Occipital lobe (tissue), 1 donor: ENCODE measurements at regions not wholly inside any gene's neighbourhood (a gene's known extent, or its start where the extent isn't known, plus 50 kb on each side); places are given as distances from the start of the nearest gene placed in this dataset.
"Not testable (repeated sequence)": the region's sequence is repeated elsewhere in the genome, so short reads cannot be mapped to it uniquely, and the experiment has no call there.

Experiments used
- DNase-seq: peaks from one replicate; lab custom pipeline; 2025; lab: John Stamatoyannopoulos, UW

DNA sequence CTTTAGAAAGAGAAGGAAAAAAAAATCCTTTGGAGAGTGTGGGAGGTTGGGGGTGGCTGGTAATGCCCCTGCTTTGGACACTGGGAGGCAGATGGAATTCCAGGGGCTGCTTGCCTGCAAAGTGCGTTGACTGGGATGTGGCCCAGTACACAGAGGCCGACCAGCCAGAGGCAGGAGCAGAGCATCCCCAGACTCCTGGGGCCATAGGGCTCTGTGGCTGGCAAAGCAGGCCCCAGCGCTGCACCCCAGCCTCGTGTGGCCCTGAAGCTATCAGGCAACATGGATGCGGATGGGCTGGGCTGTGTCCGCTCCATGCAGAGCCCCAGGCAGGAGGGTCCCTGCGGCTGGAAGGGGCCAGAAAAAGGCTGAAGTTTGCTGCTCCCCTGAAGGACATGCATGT, 361.6 kb upstream of the FZD8 start:
- no peak for DNase-seq

DNA sequence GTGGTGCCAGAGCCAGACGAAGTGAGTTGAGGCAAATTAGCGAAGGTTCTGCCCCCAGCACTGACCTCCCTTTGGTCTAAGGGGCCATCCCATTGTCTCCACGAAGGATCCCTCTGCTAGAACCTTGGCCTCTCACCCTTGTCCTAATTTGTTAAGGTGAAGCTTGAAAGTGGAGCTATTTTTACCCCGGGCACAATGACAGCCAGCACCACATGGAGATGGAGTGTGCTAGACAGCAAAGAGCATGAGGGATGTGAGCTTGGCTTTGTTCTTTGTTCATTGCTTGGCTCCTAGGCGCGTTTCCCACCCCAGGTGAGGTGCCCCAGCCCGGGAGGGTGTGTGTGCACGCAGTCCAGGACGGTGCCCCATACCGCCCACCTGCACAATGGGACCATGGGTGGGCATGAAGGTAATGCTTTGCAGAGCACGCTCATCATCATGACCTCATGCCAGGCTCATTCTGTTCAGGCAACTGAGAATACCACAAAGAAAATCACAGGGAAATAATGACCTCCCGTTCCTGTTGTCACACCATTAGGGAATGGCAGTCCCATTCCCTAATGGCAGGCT, 361.0 kb upstream of the FZD8 start:
- DNase-seq: no peak

DNA sequence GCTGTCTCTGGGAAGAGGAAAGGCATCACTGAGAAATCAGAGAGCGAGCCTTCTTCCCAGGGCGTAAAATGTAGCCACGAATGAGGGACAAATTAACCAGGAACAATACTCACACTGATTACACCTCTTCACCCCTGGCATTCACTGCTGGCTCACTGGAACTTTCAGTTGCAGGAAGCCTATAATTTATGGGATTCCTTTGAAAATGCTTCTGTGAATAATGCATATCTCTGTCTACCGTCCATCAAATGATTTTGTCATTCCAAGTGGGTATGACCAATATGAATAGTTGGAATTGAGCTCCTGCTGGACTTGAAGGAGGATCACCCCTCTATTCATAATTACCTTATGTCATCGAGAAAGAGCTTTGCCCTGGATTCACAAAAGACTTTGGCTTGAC, 360.3 kb upstream of the FZD8 start:
- DNase-seq: no peak

DNA sequence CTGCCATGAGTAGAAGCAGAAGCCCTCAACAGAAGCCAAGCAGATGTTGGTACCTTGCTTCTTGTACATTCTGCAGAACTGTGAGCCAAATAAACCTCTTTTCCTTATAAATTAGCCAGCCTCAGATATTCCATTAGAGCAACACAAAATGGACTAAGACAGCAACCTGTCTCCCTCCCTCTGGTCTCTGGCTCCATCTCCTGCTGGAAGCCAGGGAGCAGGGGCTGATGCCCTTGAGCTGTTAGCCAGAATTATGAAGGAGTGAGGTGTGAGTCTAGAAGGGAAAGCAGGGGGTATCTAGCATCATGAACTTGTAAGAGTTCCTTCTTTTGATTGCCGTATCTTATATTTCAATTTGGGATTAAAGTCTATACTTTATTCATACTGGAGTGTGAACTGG, 358.7 kb upstream of the FZD8 start:
- DNase-seq: not testable (repeated sequence)

DNA sequence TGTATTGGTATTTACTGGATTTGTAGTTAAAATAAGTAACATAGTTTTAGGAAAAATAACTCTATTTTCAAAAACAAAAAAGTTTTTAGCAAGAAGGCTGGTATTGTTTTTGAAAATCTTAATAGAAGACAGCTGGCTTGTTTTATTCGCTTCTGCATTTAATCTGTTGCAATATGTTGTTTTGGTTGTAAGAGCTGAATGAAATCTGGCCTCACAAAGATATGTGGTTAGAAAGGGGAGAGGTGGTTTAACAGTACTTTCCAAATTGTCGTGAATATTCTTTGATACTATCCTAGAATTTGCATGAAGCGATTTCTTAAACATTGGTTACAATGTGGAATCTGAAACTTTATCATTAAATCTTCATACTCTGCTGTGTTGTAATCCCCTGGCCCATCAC, 355.9 kb upstream of the FZD8 start:
- no peak for DNase-seq

DNA sequence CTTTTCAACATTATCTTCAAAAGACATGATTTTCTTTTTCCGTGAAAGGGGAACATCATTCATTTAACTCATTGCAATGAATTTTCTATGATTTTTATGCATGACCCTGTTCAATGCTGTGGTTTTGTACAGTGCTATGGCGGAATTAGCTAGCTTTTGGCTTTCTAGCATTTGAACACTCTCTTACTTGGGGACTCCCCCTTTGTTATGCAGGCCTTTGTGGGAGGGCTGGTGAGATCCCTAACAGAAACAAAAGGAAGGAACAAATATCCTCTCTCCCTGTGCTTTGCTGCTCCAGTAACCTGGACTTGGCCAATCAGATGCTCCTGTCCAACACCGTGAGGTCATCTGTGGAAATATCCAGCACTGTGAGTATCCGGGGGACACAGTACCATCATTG, 353.4 kb upstream of the FZD8 start:
- no peak for DNase-seq

DNA sequence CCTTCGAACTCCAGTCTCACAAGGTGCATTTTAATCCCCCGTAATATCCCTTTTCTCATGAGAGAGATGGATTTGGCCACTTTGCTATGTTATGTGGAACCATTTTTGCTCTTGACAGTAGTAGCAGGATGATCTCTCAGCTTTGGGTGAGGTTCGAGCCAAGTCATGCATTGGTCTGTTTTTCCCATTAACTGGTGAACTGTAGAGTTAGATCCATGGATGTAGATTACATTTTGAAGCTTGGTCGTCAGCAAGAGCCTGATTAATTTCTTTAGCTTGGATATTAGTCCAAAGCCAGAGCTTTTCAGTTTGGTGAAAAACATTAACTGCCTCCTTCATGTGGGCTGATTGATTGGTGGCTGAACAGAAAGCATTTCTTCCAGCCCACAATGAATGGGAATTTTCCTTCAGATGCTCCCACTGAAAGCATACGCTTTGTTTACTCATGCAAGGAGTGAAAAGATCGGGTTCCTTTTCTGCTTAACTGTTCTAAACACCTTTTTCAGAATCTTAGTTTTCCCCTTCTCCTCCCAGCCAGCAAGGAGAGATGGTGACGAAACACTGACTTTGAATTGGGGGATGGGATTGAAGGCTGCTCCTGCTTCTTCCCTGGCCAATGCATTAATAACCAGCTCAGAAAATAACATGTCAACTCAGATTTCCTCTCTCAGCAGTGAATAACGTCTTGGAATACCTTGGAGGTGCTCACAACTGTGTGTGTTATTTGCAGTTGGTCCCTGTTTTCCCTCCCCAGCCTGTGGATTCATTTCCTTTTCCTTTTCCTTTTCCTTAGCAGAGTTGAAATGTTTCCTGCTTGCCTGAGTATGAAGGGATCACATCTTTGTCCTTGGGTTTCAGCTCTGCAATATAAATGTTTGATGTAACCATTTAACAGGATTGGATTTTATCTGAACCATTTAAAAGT, 351.8 kb upstream of the FZD8 start:
- no peak for DNase-seq

DNA sequence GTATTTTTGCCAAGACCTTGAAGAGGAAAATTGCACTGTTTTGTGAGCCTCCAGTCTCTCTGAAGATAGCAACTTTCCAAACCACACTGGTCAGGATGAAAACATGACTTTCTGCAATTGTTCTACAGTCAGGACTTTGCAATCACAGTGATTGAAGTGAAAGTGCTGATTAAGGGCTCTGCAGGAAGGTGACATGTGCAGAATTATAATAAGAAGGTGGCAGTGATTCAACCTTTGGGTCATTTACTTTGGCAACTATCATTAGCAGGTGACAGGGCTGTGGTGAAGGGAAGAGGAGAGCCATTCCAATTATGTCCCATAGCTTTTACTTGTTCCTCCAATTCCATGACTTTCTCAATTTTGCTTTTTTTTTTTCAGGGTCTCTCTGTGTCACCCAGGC, 350.0 kb upstream of the FZD8 start:
- no peak for DNase-seq

DNA sequence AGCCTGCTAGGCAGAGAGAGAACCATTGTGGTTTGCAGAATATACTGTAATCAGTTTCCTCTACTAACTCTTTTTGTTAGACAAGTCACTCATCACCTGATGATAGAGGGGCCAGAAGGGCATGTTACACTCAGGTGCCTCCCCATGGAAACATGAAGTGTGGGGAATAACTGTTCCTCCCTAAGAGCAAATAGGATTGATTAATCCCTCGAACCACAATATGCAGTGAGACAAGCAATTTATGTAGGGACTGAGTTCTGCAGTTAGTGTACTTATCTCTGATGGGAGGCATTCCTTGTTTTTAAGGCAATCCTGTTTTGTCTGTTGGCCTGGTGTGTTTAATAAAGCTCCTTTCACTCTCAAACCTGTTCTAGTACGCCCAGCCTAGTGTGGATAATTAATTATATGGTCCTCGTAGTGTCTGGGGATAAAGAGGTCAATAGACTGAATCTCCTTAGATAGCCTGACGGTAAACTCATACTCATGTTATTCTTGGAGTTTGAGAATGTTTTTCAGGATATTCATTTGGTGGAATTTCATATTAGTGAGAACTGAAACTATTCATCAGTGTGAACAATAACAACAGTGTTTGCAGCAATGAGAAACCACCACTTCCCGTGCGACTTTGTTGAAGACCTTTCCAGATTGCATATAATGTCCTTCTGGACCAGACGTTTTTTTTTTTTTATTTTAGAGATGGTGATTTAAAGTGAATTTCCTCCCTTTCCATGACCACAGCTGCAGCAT, 344.8 kb upstream of the FZD8 start:
- DNase-seq: no peak

DNA sequence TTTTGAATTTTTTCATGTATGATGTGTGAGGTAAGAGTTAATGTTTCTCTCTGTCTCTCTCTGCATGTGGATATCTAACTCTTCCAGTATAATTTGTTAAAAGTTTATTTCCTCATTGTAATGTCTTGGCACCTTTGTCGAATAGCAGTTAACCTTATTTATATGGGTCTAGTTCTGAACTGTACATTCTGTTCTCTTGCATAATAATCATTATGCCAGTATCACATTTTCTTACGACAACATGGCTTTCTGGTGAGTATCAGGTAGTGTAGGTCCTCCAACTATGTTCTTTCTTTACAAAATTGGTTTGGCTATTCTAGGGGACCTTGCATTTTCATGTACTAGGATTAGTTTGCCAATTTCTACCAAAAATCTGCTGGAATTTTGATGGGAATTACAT, 337.0 kb upstream of the FZD8 start:
- DNase-seq: no peak

DNA sequence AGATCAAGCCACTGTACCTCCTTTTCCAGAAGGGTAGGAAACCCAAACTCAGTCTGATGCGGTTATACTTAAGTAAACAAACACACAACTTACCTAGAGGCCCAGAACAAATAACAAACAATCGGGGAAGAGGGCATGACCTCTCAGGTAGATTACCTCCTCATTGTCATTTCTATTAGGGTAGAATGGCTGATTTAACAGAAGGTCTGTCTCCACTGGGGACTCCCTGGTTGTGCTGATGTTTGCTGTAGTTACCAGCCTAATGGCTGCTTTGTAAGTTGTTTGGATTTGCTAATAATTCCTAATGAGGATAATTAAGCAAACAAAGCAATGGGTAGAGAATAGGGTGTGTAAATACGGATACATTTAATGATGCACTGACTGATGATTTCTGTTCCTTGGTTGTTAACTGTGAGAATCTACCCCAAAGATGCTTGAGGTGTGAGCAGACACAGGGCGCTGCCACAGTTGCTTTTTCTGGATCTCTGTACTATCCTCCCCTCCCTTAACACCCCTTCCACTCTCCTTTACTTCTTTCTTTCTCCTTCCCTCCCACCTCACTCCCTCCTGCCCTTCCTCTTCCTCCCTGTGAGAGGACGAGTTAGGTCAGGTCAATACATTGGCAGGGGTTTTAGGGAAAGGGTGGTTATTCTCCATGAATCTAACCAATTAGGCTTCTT, 332.0 kb upstream of the FZD8 start:
- not testable (repeated sequence) for DNase-seq

DNA sequence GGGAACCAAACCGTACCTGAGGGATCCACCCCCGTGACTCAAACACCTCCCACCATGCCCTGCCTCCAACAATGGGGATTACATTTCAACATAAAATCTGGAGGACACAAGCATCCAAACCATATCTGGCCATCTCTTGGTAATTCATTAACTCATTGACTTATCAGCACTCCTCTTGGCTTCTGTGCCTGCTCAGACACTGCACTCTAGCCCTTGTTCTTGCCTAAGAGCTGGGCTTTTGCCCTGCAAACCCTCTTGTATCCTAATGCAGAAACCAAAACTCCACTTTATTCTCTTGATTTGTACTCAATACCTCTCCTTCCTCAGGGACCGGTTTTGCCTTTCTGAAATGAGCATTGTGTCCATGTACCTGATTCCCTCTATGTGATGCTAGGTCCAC, 330.2 kb upstream of the FZD8 start:
- no peak for DNase-seq

DNA sequence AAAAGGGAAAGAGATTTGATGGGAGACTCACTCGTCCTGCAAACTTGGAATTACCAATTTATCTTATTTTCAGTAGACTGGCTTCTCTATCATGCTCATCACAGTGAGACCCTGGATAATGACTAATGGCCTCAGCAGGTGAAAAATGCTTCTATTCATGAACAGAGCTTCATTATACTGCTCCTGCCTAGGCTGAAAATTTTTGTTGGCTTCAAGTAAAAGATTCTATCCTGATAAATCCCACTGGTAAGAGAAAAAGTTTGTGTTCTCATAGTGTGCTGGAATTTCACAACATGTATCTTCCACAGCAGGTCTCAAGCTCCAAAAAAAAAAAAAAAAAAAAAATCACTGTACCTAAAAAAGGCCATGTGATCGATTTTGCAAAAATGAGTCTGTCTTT, 329.3 kb upstream of the FZD8 start:
- DNase-seq: no peak

DNA sequence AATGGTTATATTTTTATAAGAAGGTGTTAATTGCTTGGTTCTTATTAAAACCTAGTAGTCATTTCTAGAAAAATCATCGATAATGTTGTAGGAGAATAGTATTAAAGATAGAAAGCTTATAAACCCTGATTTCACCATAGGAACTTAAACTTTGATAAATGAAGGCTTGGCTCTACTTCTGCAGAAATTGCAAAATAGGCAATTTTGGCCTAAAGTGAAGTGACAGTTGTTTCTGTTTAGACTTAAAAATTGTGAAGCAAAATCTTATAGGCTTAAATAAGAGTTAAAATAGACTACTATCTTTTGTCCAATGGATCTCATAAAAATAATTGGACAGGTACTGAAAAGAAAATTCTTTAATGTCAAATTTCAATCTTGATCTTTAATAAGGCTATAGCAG, 321.6 kb upstream of the FZD8 start:
- DNase-seq: no peak

DNA sequence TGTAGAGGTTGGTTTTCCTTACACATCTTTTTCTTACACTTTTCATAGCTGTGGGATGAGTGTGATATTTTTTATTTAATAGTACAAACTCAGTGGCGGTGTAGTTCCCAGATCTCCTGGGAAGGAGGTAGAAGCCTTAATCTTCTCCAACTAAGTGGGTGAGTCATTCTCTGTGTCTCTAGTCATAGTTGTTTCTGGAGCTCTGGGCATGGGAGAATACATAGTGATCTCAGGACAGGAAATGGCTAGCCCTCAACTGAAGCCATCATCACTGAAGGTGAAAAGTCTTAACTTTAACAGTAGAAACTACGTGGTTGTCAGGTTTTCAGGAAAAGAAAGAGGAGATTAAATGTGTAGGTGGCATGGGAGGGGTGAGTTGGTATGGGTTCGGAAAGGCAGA, 319.4 kb upstream of the FZD8 start:
- no peak for DNase-seq

DNA sequence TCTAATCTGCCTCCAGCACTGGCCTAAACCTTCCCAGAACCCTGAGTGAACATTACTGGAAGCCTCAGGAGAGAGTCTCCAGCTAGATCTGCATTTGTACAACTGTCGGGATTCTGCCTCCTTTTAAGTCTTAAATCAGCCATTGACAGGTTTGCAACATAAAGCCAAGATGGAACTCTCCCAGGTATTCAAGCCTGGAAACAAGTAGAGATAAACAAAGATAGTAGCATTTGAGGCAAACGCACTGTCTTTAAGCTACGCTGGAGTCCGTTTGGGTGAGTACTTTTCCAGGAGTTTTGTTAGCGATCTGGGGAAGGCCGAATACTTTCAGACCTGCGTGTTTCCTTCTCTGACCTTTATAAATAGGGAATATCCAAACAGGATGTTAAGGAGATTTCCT, 317.2 kb upstream of the FZD8 start:
- DNase-seq: no peak

DNA sequence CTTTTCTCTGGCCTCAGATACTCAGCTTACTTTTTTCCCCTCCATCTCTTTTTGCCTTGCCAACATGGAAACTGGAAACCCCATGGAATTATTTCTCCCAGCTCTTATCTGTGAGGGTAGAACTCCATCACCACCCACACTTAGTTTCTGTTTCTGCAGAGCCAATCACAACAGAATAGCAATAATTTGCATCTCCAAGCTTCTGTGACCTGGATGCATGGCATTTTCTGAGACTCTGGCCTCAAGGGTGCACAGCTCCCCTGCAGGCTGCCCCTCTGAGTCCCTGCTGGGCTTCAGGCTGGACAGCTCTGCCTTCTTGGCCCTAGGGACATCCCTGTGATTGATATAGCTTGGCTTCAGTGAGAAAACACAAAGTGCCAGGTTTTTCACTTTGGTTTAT, 316.5 kb upstream of the FZD8 start:
- DNase-seq: not testable (repeated sequence)

DNA sequence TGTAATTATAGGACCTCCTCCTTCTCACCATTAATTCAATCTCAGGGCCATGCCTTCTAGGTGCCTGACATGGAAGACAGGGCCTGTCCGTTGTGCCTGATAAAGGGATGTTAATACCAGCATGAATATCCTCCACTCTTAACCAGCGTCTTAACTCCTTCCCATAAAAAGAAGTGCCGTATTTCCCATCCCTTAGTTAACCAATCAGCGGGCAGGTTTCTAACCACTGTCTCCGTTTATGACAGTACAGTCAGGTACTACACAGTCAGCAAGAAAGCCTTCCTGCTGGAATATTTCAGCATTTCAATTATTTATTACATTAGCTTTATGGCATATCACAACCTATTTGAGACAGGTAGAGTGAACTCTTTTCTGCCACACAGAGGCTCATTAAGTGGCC, 308.6 kb upstream of the FZD8 start:
- no peak for DNase-seq

DNA sequence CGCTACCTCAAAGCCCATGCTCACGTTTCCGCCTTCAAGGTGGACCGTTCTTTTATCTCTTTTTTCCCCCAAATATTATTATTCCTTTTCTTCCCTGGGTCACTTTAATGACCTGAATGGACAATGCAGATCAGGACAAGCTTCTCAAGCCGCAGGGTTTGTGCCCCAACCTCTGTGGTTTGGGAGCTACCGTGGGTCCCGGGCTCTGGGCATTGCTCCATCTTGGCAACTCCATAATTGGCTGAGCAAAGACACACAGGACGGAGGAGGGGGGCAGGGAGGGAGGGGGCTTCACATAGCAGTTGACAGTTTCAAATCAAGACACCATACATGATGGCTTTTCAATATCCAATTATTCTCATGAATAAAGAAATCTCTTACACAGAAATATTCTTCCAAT, 308.1 kb upstream of the FZD8 start:
- DNase-seq: no peak

DNA sequence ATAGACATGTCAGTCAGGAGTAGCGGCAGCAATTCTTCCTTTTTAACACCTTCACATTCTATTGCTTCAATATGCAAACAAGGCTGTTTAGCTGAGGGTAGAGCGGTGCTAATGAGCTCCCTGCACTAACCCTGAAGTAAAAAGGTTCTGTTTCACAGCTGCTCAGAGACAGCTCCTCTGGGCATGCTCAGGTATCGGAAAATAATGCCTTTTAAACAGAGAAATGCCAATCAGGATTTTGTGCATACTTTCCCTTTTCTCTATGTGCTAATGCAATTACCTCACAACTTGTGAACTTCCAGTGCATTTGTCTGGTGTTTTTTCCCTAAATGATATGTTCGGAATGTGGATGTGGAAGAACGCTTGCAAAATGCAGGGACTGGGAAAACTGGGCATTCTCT, 307.7 kb upstream of the FZD8 start:
- no peak for DNase-seq

DNA sequence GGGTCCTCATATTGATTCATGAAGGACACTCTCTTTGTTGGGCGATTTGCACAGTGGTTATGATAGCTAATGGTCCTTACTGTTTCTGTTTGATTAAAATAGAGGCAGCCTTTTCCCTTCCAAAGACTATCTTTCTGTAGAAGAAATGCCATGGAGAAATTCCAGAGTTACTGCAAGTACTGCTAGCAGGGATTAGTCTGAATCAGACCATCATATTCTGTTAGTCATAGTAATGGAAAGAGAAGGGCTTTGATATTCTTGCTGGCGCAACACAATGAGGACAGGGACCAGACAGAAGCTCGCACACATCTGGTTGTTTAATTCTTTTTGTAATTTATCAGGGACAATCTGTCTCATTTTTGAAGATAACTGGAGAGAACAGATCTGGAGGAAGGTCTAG, 304.5 kb upstream of the FZD8 start:
- DNase-seq: no peak

DNA sequence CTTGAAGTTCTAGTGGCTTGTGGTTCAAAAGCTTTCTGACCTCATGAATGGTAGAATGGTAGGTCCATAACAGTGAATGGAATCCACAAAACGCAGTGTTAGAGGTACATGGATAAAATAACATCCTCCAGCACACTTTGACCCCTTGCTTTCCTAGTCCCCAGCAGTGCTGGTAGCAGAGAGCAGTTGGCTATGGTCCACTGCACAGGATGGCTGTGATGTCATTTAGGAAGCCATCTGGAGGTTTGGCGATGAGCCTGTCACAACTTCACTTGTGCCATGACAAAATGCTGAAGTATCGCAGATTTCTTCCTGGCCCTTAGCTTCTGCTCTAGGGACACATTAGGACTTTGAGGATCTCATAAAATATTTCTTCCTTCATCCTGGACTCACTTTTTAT, 300.0 kb upstream of the FZD8 start:
- DNase-seq: no peak
